Common myeloid progenitor, CD34-positive (primary cell): ENCODE measurements at regions not wholly inside any gene's neighbourhood (a gene's known extent, or its start where the extent isn't known, plus 50 kb on each side); places are given as distances from the start of the nearest gene placed in this dataset.

ENCODE experiments used
- CTCF ChIA-PET: fragments of 350-600 bp; sonication (Branson Sonifier 250); formaldehyde crosslinking; loops from one replicate; lab custom pipeline; 2021; ENCODE audit warnings: antibody characterized with exemption; lab: Charles Lee
- POLR2A ChIA-PET: fragments of 350-600 bp; sonication (Branson Sonifier 250); formaldehyde crosslinking; loops from one replicate; lab custom pipeline; 2021; ENCODE audit warnings: antibody characterized with exemption; lab: Charles Lee
- DNase-seq, 3 donors: peaks; one replicate each; pipeline versions ENCODE4 v3.0.0 to v3.0.0-alpha.2; 2013
- H3K27ac ChIP-seq, 2 experiments: 1 replicate in 1 of 2; 2 replicates in 1 of 2; pipeline ENCODE4 v1.7.0; 2013; ENCODE audit warnings: inconsistent platforms in 2 of 2, low read length in 2 of 2, mild to moderate bottlenecking in 2 of 2, low read depth in 1 of 2, moderate library complexity in 1 of 2; ENCODE audit not compliant: severe bottlenecking in 2 of 2, insufficient read depth in 1 of 2, poor library complexity in 1 of 2
- H3K27me3 ChIP-seq, 5 experiments: replicated peaks in 2 of 5; 1 replicate in 3 of 5; 2 replicates in 2 of 5; pipeline versions ENCODE4 v1.6.1 to v1.7.0; 2013; ENCODE audit warnings: low read length in 4 of 5, mild to moderate bottlenecking in 2 of 5, moderate library complexity in 2 of 5, inconsistent platforms in 1 of 5; ENCODE audit not compliant: insufficient read depth in 5 of 5, control insufficient read depth in 4 of 5
- H3K36me3 ChIP-seq, 4 experiments: 1 replicate in 2 of 4; 2 replicates in 2 of 4; pipeline versions ENCODE4 v1.6.1 to v1.7.0; 2013; ENCODE audit warnings: low read length in 3 of 4, control low read depth in 1 of 4, mild to moderate bottlenecking in 1 of 4; ENCODE audit not compliant: control insufficient read depth in 4 of 4, insufficient read depth in 4 of 4
- H3K4me1 ChIP-seq, 4 experiments: 1 replicate in 3 of 4; 2 replicates in 1 of 4; pipeline versions ENCODE4 v1.6.1 to v1.7.1; 2013; ENCODE audit warnings: low read length in 3 of 4, mild to moderate bottlenecking in 3 of 4, control low read depth in 1 of 4, inconsistent platforms in 1 of 4, moderate library complexity in 1 of 4; ENCODE audit not compliant: control insufficient read depth in 4 of 4, insufficient read depth in 4 of 4; ENCODE audit errors: control extremely low read depth in 1 of 4
- H3K4me3 ChIP-seq, 7 experiments: 1 replicate in 4 of 7; 2 replicates in 3 of 7; pipeline versions ENCODE4 v1.5.1 to v1.7.0; 2013; ENCODE audit warnings: mild to moderate bottlenecking in 7 of 7, low read length in 6 of 7, moderate library complexity in 6 of 7, inconsistent platforms in 2 of 7, low read depth in 2 of 7, control low read depth in 1 of 7; ENCODE audit not compliant: insufficient read depth in 4 of 7, control insufficient read depth in 1 of 7; ENCODE audit errors: extremely low read depth in 1 of 7
- H3K9me3 ChIP-seq, 5 experiments: 1 replicate in 4 of 5; 2 replicates in 1 of 5; pipeline versions ENCODE4 v1.6.1 to v1.7.1; 2013; ENCODE audit warnings: low read length in 4 of 5, mild to moderate bottlenecking in 2 of 5, inconsistent platforms in 1 of 5, low read depth in 1 of 5, moderate library complexity in 1 of 5; ENCODE audit not compliant: control insufficient read depth in 4 of 5, insufficient read depth in 2 of 5; ENCODE audit errors: control extremely low read depth in 1 of 5
- WGBS: methylation state at CpG from one replicate; pipeline ENCODE4 v1.1.5; 2013; ENCODE audit not compliant: insufficient coverage; 5-methylcytosine and 5-hydroxymethylcytosine counted together

DNA sequence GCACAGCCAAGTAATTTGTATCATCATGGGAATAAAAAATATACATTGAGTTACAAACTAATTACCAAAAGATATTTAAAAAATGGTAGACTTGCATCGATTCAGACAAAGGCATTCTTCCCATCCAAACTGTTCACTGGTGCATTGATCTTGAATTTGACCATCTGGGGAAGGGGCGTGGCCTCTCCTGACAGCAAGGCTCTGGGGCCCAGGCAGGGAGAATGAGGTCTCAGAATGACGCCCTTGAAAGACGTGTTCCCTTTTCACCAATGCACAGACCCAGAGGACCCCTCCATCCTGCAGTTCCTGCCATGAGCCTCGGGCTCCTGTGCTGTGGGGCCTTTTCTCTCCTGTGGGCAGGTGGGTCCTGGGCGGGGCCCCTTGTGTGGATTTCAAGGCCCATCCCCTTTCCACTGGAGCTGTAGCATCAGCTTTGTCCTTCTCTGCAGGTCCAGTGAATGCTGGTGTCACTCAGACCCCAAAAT lies 91.1 kb upstream of the PRSS58 start:
- CTCF ChIA-PET: interaction anchor here (0.7 to 15.6 kb wide), 8 partner anchors 10 to 152 kb away, joined by 3 to 165 read pairs (median 58); no protein-coding TSS in a partner anchor
- no peak for DNase-seq
- H3K27ac ChIP-seq: no peak overlapping the region
- H3K4me3 ChIP-seq: no peak overlapping the region
- 89% methylated on average over 6 of the region's 6 CpGs for WGBS
- POLR2A ChIA-PET: no interaction called here
- no peaks in the 10 kb centered on the region for H3K36me3 ChIP-seq
- no peaks in the 10 kb centered on the region for H3K27me3 ChIP-seq
- peaks cover 2 to 48% (median 37%) of the 10 kb centered on the region in 4 experiments for H3K4me1 ChIP-seq
- no peaks in the 10 kb centered on the region for H3K9me3 ChIP-seq

- H3K9me3 ChIP-seq: no peaks in the 10 kb centered on the region
- ChIA-PET POLR2A (no interaction called here), CTCF (interaction anchor here (0.8 to 15.6 kb wide), 8 partner anchors 11 to 68 kb away, joined by 3 to 165 read pairs (median 51); no protein-coding TSS in a partner anchor)
- DNase-seq: no peak
- no peaks in the 10 kb centered on the region for H3K36me3 ChIP-seq
- 45% methylated on average over 2 of the region's 3 CpGs for WGBS
- H3K4me1 ChIP-seq: peaks cover 0 to 39% (median 29%) of the 10 kb centered on the region in 4 experiments
- H3K4me3 ChIP-seq: no peak overlapping the region
- no peak overlapping the region for H3K27ac ChIP-seq
- H3K27me3 ChIP-seq: no peaks in the 10 kb centered on the region
These were observed 90.2 kb upstream of the PRSS58 start for GRCh38 chr7:142348100-142348499.

DNA sequence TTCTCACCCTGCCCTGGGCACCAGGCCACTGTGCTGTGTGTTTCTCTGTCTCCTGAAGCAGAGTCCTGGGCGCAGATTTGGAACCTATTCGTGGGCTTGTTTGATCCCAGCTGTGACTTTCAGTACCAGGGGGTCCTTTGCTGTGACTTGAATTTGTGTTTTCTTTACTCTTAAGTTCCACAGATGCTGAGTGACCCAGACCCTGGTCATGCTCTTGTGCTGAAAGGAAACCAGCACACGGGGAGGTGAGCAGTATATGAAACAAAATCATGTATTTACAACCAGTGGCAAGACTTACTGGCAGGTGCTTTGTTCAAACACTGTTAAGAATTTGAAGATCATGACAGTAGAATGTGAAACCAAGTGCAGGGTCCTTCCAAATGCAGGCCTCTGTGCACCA lies 89.2 kb upstream of the PRSS58 start:
- no peaks in the 10 kb centered on the region for H3K27me3 ChIP-seq
- no peak overlapping the region for H3K27ac ChIP-seq
- ChIA-PET CTCF (interaction anchor here (0.9 to 15.6 kb wide), 17 partner anchors 8 to 238 kb away, joined by 3 to 165 read pairs (median 7); no protein-coding TSS in a partner anchor), POLR2A (no interaction called here)
- 85% methylated on average over 3 of the region's 3 CpGs for WGBS
- no peaks in the 10 kb centered on the region for H3K9me3 ChIP-seq
- H3K4me3 ChIP-seq: no peak overlapping the region
- H3K36me3 ChIP-seq: no peaks in the 10 kb centered on the region
- H3K4me1 ChIP-seq: peaks cover 0 to 29% (median 19%) of the 10 kb centered on the region in 4 experiments
- no peak for DNase-seq

GRCh38 chr7:142345811-142346210 lies 88.0 kb upstream of the PRSS58 start:
- ChIA-PET POLR2A (interaction anchor here (1.0 to 1.2 kb wide), 3 partner anchors 32 to 42 kb away, joined by 3 to 5 read pairs (median 3); no protein-coding TSS in a partner anchor), CTCF (interaction anchor here (0.7 to 15.6 kb wide), 20 partner anchors 9 to 466 kb away, joined by 3 to 165 read pairs (median 5); no protein-coding TSS in a partner anchor)
- H3K4me3 ChIP-seq: peak overlapping the region in 2 of 7 experiments; percentile 3 to 27
- peak; percentile 50 to 86 (median 78) for DNase-seq
- H3K27ac ChIP-seq: no peak overlapping the region
- H3K27me3 ChIP-seq: no peaks in the 10 kb centered on the region
- H3K9me3 ChIP-seq: no peaks in the 10 kb centered on the region
- H3K36me3 ChIP-seq: no peaks in the 10 kb centered on the region
- 11% methylated on average over 5 of the region's 5 CpGs for WGBS
- H3K4me1 ChIP-seq: peaks cover 0 to 29% (median 21%) of the 10 kb centered on the region in 4 experiments

- Histone ChIP-seq H3K4me3 (no peak overlapping the region), H3K9me3 (no peaks in the 10 kb centered on the region), H3K27ac (no peak overlapping the region), H3K36me3 (no peaks in the 10 kb centered on the region), H3K27me3 (no peaks in the 10 kb centered on the region), H3K4me1 (peaks cover 0 to 10% (median 3%) of the 10 kb centered on the region in 4 experiments)
- DNase-seq: peak in 2 of 3 donors; percentile 57 to 64
- ChIA-PET CTCF (interaction anchor here (0.8 to 15.6 kb wide), 14 partner anchors 9 to 664 kb away, joined by 3 to 165 read pairs (median 4); no protein-coding TSS in a partner anchor), POLR2A (no interaction called here)
- WGBS: 80% methylated on average over 4 of the region's 6 CpGs
These were observed 81.0 kb upstream of the PRSS58 start for GRCh38 chr7:142338633-142339501.

GRCh38 chr7:142337054-142338001 lies 79.5 kb upstream of the PRSS58 start:
- no peaks in the 10 kb centered on the region for H3K27me3 ChIP-seq
- CTCF ChIA-PET: interaction anchor here (0.8 to 12.1 kb wide), 4 partner anchors 11 to 34 kb away, joined by 4 to 156 read pairs (median 20); no protein-coding TSS in a partner anchor
- H3K36me3 ChIP-seq: no peaks in the 10 kb centered on the region
- H3K9me3 ChIP-seq: no peaks in the 10 kb centered on the region
- H3K27ac ChIP-seq: no peak overlapping the region
- POLR2A ChIA-PET: no interaction called here
- WGBS: 96% methylated on average over 8 of the region's 8 CpGs
- peaks cover 0 to 10% (median 3%) of the 10 kb centered on the region in 4 experiments for H3K4me1 ChIP-seq
- DNase-seq: no peak
- H3K4me3 ChIP-seq: no peak overlapping the region
